Stromal cell of bone marrow (primary cell): ENCODE measurements at regions not wholly inside any gene's neighbourhood (a gene's known extent, or its start where the extent isn't known, plus 50 kb on each side); places are given as distances from the start of the nearest gene placed in this dataset.

Experiments
- DNase-seq: peaks from one replicate; pipeline ENCODE4 v3.0.0-alpha.2; 2012; ENCODE audit warnings: low read depth

DNA sequence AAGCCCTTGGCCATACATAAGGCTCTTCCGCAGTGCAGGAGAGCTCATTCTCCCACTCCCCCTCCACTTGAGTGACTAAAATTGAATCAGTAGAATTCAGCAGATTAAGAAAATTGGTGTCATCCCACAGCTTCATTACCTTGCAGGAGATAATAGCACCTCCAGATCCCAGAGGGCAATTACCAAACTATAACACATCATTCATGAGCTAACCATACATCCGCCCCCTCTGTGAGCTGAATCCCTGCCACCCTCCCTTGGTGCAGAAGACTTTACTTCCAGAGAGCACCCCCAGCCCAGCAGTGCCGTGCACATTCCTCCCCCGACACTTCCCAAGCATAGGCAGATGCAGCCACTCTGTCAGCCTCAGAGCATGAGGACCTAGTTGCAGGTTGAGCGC is 496.5 kb upstream of the B3GAT1 start:
- DNase-seq: no peak

DNA sequence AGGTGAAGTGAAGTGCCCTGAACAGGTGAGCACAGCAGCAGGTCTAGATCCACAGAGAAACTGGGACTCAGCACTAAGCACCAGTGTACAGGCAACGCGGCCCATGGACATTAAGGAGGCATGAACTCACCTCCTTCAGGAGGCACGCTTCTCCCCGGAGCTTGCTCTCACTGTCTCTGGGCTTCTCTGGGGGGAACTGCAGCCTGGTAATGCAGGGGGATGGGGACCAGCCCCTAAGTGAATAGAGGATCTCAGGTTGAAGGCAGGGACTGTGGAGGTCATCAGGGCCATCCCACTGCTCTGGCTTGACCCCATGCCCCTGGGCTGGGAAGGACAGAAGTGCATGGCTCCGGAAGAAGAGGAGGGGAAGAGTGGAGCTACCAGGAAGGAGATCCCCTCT is 495.6 kb upstream of the B3GAT1 start:
- no peak for DNase-seq

DNA sequence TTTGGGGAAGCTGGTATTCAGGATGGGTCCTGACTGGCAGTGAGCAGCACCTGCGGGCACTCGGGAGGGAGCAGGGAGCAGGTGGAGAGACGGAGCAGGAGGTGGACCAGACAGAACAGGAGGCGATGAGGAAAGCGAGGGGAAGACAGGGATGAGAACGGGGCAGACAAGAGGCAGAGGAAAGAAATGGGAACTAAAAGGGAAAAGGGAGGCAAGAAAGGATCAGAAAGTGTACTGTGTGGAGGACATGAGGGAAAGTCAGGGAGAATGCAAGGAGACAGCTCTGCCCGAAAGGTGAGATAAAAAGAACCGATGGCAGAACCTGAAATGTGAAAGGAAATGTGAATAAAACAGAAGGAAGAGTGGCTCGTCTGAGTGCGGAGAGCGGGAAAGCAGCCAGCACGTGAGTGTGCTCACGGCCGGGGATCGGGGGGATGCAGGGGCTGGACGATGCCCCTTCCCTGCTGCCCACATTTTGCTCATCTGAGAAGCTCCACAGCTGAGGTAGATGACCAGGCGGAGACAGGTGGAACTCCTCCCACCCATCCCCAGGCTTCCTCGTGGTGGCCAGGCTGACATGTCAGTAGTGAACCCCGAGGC is 494.4 kb upstream of the B3GAT1 start:
- DNase-seq: no peak

DNA sequence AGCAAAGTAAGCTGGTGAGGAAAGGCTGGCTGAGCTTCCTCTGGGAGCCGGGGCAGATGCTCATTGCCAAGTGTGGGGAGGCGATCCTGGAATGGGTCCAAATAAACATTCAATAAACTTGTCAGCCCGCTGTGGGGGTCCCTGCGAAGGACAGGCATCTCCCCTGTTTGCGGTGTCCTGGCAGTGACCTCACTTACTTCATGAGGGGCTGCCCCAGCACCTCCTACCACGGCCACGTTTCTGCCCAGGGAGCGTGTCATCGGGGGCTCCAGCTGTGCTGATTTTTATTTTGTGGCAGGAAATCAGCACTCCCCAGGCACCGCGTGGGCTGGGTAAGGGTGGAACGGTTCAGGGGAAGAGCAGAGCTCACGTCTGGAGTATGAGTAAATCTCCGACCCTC is 493.9 kb upstream of the B3GAT1 start:
- no peak for DNase-seq

DNA sequence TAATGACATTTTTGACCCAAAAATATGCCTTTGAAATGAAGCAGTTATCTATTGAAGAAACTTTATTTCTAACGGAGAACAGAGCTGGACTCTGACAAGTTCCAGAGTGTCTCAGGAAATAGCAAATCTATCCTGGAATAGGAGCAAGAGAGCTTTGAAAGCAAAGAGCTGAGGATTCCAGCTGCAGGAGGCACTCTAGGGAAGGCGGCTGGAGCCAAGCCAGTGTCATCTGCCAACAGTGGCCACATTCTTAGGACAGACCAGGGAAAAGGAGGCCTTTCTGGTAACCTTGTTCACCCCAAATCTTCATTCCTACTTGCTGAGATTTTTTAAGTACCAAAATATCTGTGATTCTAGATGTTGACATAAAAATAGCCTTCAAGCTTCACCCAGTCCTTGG is 493.5 kb upstream of the B3GAT1 start:
- DNase-seq: no peak

DNA sequence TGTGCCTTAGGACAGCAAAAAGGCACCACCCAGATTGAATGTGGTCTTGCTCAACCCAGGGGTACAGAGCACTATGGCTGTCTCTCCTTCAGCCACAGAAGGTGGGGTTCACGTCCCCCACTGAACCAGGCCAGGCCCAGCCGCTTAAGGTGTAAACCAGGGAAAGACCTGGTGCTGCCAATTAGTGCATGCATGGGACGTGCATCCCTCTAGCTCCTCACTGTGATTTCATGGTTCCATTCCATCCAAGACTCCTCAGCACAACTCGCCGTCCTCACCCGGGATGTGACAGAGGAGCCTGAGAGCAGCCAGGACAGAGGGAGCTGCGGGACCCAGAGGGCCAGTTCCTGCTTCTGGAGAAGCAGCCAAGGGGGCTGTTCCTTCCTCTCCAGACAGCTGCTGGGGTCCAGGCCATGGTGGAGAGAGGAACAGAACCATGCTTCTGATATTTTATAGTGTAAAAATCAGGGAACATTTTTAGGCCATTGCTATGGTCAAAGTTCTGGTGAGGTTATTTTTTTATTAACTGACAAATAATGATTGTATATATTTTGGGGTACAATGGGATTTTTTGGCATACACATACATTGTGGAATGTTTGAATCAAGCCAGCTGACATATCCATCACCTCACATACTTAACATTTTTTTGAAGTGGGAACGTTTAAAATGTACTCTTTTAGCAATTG is 492.2 kb upstream of the B3GAT1 start:
- no peak for DNase-seq

DNA sequence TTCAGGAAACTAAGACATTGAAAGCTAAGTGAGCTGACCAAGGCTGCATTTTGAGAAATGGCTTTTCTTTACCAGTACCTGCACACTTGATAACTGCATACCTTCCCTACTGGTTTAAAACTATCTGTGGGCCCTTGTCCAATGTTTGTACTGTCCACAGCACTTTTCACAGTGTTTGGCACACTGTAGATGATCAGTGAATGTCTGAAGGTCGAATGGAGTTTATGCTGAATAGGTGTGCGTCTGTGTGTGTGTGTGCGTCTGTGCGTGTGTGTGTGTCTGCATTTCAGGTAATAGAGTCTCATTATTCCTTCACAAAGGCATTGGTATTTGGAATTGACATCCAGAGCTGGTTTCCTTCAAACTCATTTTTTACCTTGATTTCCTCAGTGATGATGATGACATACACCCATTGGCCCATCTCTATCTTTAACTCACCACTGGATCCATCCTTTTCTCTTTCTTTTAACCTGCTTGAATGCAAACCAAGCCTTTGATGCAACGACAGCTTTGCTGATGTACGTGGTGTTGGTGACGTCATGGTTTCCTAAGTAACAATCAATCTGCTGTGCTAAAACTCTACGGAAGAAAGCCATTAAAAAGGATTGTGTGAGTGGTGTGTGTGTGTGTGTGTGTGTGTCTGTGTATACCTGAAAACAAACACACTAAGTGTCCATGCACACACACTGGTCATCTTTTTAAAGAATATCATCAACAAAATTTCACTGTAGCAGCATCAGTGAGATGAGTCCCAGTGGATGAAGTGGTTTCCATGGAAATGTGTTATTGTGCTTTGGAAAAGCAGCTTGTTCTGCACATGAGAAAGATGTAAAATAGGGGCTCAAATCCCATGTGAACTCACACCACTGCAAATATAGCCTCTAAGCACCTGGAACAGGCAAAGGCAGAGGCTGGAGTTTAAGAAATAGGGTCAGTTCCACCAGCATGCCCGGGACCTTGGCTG is 490.2 kb upstream of the B3GAT1 start:
- DNase-seq: no peak

DNA sequence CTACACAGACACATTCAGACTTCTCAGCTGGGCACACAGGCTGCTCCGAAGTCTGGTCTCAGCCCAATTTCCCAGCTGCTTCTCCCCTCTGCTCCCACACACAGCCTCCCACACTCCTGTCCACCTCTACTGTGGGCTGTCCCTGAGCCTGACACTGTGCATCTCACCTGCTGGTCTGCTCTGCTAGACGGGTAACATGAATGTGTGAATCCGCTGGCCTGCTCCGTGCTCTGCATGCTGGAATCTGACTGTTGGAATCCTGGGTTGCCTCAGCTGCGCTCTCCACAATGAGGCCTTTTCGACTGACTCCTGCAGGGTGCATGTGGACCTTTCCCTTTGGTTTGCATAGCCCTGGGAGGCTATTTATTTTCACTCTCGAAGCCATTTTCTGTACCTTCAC is 489.5 kb upstream of the B3GAT1 start:
- no peak for DNase-seq

DNA sequence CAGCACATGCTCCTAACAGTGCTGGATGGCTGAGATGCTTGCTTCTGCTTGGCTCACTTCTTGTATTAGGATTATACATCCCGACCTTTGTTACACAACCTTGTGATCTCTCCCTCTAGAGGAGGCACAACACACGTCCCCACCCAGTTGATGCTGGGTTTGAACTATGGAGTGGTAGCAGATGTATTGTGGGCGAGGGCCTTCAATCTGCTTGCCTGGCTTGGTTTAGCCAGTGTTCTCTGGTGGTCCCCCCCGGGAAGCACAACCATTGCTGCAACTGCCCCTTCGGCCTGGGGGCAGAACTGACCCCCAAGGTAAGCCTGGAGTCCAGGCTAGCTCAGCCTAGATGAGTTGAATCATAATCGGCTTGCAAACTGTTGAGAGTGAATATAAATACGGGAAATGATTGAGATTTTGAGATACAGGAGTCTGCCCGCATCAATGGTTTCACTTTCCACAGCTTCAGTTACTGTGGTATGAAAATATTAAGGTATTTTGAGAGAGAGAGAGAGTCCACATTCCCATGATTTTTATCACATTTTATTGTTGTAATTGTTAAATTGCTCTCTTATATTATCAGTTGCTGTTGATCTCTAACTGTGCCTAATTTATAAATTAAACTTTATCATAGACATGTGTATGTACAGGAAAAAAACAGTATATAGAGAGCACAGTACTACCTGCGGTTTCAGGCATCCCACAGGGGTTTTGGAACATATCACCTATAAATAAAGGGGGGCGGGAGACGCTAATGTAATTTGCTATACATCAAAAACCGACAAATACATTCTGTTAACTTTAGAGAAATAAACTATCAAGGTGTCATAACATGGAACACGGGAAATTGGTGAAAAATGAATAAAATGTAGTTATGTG is 482.0 kb upstream of the B3GAT1 start:
- DNase-seq: no peak

DNA sequence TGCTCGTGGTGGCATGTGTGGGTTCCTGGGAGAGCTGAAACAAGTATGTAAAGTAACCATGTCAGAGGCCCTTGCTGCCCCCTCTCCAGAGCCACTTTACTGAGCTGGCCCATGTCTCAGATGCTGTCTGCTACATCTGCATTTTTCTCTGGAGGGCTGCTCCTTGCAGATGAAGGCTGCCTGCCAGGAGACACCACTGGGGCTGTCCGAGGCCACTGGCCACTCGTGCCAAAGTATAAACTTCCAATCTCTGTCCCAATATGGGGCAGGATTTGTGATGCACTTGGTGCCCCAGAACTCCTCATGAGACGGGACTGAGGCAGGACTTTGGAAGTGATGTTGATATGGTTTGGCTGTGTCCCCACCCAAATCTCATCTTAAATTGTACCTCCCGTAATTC is 478.4 kb upstream of the B3GAT1 start:
- DNase-seq: no peak

DNA sequence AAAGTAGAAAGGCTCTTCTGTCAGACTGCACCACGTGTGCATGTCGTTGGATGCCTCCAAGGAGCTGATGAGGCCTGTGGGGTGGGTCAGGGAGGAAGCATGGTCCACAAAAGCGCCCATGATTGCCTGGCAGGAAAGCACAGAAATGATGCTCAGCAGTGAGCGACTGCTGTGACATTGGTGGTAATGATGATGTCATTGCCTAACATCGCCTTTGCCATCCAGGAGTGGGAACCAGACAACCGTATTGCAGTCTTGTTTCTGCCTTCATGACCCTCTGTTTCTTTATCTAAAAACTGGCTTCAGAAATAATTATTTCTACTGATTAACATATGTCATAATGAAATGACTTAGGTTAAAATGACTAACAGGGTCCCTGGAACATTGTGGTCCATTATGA is 477.8 kb upstream of the B3GAT1 start:
- DNase-seq: no peak

DNA sequence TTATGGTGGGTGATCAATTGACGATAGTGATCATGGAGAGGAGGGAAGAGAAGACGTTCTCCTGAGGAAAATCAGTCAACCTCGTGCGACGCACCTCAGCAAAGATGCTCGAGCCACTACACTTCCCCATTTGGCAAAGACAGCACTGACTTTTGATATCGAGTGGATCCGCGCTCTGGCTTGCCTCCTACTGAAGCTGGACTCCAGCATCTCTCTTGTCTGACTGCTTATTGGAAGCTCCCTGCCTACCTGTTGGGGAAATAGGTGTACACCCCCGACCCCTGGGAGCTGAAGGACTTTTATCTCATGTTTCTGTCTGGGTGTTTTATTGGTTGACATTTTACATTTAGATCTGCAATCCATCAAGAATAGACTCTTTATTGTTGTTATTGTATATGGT is 476.8 kb upstream of the B3GAT1 start:
- DNase-seq: no peak

DNA sequence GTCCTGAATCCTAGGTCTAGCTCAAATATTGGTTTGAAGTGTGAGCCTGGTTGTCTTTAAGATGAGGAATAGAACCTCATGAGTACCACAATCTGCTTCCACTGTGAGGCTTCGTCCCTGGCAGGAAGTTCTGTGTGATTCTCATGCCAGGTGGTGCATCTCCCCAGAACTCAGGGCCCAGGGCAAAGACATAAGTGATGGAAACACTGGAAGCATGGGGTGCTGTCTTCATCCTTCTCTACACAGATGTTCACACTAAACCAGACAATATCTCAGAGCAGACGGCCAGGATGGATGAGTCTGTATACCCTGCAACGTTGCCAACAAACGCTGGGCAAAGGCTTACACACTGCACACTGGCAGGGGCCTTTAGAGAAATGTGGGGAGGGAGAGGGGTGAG is 475.9 kb upstream of the B3GAT1 start:
- DNase-seq: no peak

DNA sequence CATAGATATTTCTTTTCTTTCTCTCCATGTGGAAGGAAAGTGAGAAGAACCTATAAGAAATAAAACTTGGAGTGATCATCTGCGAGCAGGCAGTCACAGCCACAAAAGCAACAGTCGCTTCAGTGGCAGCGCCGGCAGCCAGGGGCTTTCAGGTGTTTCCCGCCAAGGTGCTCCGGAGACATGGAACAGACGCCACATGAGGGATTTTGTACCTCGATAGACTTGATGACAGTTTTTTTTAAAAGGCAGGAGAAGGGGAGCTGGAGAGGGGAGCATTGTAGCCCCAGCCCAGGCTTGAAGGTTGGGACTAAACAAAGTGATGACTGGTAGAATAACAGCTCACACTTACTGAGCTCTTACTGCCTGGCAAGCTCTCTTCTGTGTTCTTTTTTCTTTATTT is 471.4 kb upstream of the B3GAT1 start:
- no peak for DNase-seq

DNA sequence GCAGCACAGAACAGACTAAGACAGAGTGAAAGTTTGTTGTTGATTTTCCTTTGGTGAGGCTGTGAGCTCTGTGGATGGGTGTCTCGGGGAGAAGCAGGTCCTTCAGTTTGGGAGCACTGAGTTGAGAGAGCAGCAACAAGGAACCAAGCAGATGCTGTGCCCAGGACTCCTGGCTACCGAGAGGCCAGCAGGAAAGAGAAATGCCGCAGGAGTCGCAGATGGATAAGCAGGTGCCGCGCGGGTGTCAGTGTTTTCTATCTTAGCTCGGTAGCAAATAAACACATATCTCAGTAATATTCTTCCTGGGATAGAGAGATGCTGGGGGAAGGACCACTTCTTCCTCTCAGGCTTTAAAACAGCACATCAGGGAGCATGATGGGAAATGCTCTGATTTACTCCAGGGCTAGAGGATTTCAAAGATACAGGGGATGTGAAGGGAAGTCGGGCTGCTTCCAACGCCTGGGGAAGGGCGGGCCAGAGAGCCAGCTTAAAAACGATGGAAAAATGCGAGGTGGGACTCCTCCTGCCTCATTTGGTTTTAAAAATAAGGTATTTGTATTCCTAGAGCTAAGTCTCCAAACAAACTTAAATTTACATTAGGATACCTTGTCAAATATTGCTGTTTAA is 470.7 kb upstream of the B3GAT1 start:
- no peak for DNase-seq

DNA sequence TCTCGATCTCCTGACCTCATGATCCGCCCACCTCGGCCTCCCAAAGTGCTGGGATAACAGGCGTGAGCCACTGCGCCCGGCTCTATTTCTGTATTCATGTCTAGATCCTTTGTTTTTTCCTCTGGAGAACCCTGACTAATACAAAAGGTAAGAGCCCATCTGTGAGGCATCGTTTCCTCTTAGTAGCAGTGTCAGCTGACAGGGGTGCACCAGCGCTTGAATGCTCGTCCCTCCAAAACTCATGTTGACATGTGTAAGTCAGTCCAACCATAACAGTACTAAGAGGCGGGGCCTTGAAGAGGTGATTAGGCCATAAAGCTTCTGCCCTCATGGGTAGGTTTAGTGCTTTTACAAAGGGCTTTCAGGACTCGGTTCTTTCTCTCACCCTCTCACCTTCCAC is 470.1 kb upstream of the B3GAT1 start:
- no peak for DNase-seq

DNA sequence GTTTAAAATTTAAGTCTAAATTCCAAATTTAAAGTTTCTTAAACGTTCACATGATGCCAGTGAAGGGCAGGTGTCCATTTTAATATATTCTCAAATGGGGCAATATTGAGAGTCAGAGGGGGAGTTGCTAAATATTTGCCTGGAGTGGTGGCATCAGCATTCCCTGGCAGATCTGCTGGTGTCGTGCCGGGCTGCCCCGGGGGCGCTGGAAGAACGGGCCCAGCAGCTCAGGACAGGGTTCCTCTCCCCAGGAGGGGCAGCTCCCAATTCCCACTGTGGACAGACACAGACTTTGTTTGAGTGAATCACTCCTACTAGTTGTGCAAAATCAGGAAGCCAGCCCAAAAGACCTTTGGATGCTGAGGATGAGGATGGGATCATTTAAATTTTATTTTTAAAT is 468.7 kb upstream of the B3GAT1 start:
- DNase-seq: no peak

DNA sequence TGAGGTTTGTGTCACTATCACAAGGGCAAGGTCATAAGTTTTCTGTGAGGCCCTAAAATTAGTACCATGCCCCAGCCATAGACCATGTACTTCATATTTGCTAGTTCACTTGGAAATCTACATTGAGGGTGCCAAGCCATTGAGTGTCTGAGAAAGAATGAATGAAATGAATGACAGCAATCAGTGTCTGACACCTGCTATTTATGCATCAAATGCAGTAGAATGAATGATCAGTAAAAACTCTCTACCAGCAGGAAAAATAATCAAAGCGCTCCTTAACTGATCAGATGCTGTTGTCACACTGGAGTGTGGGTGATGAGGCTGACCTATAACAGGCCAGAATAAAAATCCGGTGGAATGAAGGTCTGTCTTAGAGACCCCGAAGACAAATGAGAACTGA is 467.9 kb upstream of the B3GAT1 start:
- DNase-seq: no peak

DNA sequence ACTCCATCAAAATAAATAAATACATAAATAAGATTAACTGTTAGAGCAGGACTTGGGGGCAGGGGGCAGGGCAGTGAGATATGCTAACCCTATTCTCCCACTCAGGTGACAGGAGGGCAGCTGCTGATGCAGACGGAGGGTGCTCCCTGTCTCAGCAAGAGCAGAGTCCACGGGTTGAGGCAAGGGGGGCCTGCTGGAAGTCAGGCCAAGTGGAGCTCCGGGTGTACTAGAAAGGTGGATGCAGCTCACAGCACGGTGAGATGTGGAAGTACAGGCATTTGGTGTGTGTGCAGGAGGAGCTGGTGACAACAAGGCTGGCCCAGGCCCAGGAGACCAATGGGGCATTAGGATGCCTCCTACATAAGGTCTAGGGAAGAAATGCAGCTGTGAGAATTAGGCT is 467.3 kb upstream of the B3GAT1 start:
- DNase-seq: no peak

DNA sequence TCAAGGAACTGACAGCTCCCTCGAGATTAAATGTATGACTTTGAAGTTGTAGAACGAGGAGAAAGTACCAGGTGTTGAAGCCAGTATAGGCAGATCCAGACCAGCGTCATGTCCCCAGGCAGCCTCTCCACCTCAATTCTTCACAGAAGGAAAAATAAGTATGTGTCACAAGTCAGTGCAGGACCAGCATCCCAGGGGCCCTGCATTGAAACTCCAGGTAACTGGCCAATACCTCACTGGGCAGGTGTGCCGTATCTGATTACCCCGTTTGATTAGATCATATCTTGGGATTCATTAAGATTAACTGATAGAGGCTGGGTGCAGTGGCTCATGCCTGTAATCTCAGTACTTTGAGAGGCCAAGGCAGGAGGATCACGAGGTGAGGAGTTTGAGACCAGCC is 466.7 kb upstream of the B3GAT1 start:
- DNase-seq: no peak

DNA sequence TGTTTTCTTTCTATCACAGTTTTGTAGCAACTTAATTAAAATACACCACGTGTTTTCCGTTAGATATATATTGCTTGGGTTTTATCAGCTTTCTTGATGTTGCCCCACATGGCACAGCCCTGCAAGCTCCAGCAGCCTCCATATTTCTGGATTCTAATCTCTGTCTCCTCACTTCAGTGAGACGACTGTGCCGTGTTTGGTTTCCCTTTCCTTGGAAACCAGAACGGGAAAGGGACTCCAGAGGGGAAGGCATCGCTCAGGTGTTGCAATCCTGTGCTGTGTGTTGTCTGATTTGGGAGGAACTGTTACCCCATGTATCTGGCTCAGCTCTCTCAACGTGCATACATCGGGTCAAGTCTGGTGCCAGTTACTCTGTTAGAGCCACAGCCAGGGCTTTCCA is 464.2 kb upstream of the B3GAT1 start:
- no peak for DNase-seq
